GM21619 (cell line): ENCODE measurements at regions not wholly inside any gene's neighbourhood (a gene's known extent, or its start where the extent isn't known, plus 50 kb on each side); places are given as distances from the start of the nearest gene placed in this dataset.

Experiments
- ATAC-seq: cut with Tn5 transposase; IDR thresholded peaks from one replicate; pipeline ENCODE4 v1.9.1; 2021; ENCODE audit not compliant: unreplicated experiment

DNA sequence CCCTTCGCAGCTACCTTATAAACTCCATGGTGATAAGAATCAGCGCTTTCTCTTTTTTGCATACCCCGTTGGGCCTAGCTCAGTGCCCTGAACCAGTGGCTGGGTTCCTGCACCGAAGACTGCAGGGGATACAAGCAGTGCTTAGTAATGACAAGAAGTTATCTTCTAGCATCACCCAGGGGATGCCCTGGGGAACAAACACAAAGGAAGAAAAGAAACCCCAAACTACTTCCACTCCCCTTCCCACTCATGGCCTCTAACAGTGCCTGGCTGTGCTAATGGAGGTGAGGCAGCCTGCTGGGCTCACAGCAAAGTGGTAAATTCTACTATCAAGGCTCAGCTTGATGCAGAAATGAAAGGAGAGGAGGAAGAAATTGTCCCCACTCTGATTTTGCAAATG lies 314.7 kb downstream of the TXNL1 start:
- no peak for ATAC-seq

DNA sequence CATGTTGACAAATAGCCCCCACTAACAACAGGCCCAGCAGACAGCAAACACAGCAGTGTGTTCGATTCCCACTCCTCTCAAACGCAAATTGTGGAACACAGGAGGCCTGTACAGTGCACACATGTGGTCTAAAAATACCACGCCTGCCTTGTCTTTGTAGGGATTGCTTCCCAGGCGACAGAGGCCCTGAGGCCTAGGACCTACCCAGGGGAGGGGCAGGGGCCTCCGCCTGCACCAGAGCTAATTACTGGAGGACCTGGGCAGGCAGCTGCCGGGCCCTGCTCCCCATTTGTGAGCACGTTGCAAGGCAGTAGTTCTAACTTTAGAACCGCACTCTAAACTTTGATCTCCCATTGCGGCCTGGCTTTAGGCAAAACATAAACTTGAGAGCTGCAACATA lies 316.0 kb downstream of the TXNL1 start:
- no peak for ATAC-seq

DNA sequence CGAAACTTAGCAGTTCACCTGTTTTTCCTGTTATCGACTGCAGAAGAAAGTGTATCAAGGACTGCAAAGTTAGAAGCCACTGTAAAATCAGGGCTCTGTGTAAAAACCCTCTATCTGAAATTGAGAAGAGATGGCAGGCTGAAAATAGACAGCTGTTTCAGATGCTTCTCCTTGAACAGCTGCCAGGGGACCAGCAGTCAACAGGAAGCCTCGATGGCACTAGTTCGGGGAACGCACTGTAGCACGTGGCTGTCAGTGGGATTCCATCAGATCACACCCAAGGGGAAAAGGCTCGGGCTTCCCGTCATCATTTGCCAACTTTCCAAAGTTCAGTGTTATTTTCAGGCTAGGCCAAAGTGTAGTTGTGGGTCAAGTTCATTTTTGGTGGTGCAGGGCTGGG lies 316.9 kb downstream of the TXNL1 start:
- ATAC-seq = no peak

DNA sequence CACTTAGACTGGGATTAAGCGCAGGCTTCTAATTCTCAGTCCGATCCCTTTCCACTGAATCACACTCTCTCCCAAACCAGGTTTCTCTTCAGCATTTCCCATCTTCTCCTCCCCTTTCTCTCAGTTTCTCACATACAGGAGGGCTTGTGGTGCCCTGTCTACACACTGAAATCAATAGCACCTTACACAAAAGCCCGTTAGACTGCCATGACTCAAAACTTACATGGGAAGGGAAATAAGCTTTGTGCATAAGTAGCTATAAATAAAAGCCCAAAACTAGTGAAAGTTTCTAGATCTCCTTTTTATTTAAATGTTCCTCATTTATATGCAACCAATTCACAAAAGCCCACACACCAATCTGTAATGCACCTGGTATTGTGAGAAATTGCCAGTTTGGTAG lies 318.4 kb downstream of the TXNL1 start:
- ATAC-seq = no peak

DNA sequence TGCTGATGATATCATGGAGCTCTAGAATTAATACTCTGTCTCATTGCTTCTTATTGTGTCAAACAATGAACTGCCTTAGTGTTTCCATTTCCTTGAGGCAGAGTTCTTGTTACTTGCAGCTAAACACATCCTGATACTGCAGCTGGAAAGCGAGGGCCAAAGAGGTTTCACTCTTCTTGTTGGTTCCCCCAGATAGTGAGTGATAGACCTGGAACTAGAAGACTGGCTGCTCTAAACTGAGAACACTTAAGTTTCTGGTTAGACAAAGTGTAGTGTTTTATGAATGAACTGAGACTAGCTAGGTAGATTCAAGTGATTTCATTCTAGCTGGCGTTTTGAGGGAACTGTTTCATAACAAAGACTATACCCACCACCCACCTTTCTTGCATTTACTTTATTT lies 321.7 kb downstream of the TXNL1 start:
- ATAC-seq = no peak

DNA sequence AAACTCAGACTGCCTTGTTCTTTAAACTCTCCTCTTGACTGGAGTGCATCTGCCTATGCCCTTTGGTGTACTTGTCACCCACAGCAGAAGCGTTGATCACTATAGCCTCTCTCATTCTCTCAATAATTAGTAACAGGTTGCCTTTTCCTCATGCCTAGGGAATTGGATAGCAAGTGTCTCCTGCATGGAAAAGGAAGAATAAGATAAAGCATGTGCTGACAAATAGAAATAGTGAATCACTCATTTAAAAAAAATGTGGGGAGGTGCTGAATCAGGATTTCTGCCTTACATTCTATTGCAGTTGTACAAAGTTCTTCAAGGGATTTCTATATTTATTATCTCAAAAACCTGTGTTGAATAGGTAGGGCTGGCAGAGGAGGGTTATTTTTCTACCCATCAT lies 323.0 kb downstream of the TXNL1 start:
- no peak for ATAC-seq

DNA sequence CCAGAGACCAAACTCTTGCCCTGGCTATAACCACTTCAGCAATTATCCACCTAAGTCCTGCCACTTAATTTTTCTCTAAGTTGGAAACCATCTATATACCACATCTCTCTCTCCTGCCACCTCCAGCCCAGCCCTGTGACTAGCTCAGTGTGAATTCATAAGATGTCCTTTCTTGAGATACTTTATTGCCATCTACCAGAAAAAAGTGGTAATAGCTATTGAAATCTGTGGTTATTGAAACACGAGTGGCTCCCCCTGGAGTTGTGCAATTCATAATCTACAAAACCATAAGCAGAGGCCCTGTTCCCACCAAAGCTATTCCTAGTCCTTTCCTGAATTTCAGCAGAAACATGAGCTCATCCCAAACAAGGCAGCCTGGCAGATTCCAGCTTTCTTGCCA lies 324.0 kb downstream of the TXNL1 start:
- no peak for ATAC-seq

DNA sequence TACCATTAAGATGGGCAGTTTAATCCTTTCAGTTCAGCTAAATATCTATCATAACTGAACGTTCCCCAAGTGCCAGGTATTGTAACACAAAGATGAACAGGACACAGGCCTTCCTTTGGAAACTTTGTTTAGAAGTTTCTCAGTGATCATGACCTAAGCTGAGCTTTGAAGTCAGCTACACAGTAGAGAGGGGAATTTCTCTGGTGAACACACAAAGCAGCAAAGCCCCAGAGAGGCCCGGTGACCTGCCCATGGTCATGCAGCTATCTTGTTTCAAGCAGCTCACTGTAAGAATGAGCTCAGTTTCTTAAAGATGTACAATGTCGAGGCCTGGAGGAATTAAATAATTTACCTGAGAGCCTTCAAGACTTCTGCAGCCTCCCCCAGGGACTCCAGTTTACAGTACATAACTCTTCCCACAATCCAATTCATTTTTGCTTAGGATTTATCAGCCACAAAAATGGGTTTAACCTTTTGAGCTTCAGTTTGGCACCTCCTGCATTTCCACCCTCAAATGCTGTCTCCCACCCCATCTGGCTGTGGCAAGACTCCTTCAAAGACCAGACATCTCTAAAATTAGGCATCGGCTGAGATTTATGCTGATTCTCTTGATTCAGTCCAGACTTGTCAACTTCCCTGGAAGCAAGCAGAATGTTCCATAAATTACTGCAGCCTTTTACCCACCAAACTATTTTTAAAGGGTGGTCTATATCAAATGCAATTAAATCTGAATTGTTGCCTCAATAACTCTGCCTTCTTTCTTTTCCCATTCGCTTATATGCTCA lies 325.6 kb downstream of the TXNL1 start:
- ATAC-seq = no peak

DNA sequence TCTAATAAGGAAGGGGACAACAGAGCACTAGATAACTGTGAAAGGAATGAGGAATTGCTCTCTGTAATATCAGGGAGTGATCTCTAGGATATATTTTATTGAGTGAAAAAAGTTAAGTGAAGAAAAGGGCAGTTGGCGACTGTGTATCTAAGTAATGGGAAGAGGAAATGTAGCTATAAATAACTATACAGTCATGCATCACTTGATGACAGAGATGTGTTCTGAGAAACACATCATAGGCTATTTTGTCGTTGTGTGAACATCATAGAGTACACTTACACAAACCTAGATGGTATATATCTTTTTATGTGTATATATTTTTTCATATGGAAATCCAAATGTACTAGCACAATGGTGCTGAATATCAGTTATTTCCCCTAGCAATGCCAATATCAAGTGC lies 329.3 kb downstream of the TXNL1 start:
- no peak for ATAC-seq

DNA sequence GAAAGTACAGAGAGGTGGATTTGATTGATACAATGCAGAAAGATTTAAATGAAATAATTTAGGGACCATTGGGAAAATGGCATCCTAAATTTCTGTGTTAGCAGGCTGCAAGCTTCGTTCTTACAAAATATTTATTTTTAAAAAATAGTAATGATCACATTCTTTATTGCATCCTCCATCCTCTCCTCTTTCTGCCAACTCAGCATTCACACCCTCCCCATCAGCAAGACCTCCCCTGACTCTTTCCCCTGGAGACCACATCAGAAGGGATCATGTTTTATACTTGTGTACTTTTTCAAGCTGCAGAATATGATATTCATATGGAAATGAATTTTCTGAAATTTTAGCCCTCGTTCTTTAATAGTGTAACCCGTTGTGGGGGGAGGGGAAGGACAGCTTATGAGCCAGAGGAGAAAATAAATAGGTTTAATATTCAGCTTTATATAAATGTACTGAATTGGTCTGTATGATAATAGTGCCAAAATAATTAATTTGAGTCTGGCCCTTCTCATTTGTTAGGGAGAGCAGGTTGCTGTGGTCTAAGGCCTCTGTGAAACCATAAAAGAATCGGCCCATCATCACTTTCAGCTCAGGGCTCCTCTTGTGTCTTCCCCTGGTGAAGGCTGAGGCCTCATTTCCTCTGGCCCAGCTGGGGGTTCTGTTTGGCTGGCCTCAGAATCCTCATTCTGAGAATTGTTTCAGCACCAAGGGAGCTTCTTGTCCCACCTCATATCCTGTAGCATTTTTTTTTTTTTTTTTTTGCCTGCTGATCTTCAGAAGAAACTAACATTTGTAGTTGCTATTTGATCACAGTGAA lies 330.8 kb downstream of the TXNL1 start:
- no peak for ATAC-seq

DNA sequence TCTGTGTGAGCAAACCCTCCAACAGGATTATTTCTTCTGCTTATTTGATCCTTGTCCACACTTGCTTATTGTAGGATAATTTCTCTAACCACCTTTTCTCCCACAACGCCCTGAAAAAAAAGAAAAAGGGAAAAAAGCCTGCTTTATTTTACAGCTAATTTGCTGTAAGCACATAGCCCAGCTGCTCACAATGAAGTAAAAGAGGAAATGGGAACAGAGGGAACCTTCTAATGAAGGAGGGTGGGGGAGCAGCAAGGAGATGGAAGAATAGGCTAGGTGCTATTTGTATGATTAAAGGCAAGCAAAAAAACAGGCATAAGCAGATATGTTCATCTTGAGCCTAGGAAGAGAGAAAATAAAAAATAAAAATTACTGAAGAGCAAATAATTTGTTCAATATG lies 331.6 kb downstream of the TXNL1 start:
- ATAC-seq = no peak

DNA sequence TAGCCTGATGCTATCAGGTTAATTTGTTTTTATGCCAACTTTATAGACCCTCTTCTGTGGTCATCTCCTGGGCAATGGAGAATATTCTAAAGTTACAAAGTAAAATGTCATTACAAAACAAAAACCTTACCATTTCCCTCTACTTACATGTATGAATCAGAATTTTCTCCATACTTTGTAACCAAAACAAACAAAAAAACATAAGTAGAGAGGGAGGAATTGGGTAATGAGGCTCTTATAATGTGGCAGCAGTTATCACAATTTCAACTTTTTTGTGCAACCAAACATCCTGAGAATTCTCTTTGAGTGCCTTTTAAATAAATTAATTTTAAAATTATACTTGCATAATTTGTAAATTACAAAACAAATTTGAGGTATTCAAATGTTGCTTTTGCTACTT lies 332.8 kb downstream of the TXNL1 start:
- ATAC-seq = no peak

DNA sequence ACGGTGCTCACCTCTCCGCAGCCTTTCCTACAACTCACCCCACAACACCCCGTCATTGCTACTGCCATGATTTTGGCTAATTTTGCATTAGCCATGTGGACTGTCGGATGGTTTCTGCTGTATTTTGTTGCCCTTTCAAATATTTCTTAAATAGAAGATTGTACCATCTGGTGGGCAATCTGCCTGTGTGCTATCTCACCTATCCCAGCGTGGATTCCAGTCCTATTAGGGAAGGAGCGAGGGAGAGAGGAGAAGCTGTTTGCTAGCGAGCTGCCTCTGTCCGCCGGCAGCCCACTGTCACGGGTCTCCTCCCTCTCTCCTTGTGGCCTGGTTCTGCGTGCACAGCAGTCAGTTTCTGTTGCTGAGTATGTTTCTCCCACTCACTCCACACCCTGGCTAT lies 336.2 kb downstream of the TXNL1 start:
- ATAC-seq = no peak

DNA sequence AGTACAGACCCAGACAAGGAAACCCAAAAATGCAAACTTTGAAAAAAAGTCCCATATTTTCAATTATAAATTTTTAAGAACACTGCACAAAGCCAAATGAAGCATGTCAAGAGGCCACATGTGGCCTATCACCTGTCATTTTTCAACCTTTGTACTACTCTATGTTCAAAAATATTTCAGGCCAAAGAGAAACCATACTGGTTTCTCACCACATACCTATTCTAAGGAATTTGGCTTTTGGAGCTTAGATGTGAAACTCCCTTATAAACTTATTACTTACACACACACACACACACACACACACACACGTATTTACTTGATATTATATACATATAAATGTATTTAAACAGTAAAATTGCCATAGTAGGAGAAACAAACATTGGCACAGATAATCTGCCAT lies 338.7 kb downstream of the TXNL1 start:
- no peak for ATAC-seq

DNA sequence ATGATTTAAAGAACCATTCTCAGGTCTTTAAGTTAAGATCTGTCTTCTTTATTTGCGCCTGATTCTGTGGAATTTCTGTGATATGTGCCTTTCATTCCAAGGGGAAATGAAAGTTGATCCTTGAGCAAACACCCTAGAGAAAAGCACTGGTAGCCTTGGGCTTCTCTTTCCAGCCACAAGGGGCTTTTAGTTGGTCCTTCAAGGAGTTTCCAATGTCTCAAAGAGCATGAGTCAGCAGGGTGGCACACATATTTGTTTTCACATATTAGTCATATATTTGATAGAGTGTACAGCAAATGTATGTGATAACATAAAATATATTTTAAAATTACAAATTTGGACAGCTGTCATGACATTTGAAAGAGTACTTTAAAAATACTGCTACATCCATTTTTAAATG lies 339.5 kb downstream of the TXNL1 start:
- ATAC-seq = no peak

DNA sequence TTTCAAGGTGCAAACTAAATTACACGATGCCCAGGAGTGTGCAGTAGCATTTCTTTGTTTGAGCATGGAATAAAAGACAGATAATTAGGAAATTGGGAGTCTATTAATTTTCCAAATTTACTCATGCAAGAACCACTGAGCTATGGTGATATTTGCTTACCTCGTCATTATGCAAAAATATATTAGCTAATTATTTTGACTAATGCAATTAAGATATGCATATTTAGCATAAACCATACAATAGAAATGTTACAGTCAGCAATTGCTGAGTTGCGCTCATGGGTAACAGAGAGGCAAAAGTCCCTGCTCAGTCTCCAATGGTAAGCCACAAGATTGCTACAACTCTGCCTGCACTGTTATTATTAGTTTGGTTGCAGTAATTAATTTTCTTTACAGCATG lies 342.0 kb downstream of the TXNL1 start:
- no peak for ATAC-seq

DNA sequence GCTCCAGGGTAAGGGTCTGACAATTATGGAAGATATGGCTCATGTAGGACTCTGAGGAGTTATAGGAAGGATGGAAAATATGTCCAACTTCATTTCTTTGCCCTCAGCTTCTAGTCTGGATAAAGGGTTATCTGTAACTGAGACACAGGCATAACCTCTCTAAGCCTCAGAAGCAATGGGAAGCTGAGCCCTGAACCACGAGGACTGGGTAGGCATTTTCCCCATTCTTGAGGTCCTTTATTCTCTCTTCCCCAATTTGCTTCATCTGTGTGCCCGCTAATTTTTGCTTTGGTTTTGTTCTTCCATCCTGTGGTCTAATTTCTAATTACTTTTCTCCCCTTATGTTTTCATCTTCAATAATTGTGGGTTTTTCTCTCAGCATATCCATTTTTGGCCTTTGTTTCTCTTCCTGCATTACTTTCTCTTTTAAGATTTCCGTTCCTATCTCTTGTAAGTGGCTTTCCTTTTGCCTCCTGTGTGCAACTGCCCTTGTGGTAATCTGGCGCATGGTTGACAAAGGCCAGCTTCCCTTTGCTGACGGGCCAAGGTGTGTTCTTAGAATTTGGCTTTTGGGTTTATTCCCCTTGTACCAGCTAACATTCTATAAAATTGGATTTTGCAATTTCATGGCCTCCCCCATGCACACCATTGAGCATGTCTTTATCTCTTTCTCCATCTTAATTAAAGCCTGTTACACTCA lies 343.8 kb downstream of the TXNL1 start:
- ATAC-seq = no peak

DNA sequence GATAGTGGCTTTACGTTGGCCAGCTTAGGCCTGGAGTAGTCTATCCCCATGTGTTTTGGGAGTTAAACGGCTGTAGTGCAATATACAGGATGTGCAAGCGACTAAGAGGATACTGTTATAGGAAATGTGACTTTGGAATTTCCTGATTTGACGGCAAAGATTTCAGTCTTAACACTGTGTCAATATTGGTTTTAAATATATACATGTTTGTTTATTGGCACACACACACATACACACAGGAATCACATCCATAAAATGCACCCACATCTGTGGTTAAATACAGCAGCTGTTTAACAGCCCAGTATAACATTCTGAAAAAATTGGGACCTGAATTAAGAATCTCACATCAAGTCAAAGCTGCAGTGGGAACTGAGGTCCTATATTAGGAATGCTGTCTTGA lies 347.1 kb downstream of the TXNL1 start:
- ATAC-seq = no peak

DNA sequence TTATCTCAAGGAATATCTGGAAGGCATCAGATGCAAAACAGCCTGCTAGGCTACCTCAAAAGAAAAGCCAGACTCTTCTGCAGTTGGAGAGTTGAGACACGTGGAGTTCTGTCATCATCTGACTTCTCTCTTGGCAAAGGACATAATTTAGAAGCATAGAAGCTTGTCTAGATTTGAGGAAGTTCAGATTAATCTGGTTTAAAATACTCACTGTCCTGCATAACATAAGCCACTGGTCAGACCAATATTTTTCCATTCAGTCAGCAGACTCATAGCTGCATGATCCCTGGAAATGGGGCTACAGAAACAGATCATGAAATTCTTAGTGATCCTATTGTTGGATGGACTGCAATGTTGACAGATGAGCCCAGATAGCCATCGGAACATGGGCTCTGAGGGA lies 349.0 kb downstream of the TXNL1 start:
- no peak for ATAC-seq

DNA sequence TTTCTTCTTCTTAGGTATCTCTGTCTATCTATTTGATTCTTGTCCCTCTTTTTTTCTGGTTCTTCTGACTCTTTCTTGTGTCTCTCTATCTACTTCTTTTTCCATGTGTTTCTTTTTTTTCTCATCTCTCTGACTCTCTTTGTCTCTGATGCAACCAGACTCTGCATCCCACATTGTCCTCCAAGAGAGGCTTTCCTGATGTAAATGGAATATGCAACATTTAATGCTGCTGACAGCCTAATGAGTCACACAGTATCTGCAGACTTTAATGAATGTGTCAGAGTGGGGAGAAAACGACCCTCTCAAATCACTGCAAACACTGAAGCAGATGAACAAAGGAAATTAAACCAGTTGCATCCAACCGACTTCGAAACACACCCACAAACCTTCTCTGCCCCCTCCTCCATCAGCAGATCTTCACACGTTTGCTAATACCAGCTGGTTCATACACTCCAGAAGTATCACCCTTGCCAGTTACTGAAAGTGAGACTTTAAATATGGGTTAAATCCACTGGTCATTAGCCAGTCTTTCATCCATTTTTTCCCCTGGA lies 351.5 kb downstream of the TXNL1 start:
- ATAC-seq = no peak

DNA sequence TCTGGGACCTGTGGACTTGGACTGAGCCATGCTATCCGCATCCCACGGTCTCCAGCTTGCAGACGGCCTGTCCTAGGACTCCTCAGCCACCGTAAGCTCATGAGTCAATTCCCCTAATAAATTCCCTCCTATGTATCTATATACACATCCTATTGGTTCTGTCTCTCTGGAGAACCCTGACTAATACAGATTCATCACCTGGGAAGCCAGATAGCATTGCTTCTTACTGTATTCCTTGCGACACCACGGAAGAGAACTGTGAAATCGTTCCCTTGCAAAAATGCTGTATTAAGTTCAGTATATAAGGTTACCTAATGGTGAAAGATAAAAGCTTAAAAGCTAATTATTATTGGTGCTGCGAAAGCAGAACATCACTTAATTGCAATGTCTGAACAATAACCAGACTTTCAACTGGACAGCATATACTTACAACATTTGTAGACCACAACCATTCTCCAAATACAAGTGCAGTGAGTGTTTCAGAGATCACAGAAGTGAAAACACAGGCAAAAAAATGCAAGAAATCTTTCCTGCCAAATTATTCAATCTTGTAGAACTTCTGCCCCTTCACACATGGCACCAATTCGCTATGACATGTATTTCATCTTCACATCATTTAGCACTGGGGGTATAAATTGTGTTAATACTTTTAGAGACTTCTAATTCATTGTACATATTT lies 352.9 kb downstream of the TXNL1 start:
- no peak for ATAC-seq
